IMR-90 (cell line): ENCODE measurements at regions not wholly inside any gene's neighbourhood (a gene's known extent, or its start where the extent isn't known, plus 50 kb on each side); places are given as distances from the start of the nearest gene placed in this dataset.

ENCODE experiments used
- ATAC-seq: fragments of 200-7000 bp; cut with Tn5 transposase; 2 replicates; pipeline ENCODE4 v1.9.1; 2020; ENCODE audit warnings: low read depth, mild to moderate bottlenecking, moderate library complexity
- BruUV-seq: library from RNA; stranded (reverse); fragments of 400-500 nt; replicated peaks from 2 replicates; lab custom pipeline; 2021; lab: Mats Ljungman, UMichigan
- CTCF ChIA-PET: fragments of 300-600 bp; formaldehyde crosslinking; extraction: SDS; loops from one replicate; lab custom pipeline; 2021; ENCODE audit warnings: antibody characterized with exemption; lab: Yijun Ruan, JAX
- POLR2A ChIA-PET: fragments of 300-600 bp; sonication (Branson Sonifier 250); formaldehyde crosslinking; loops from one replicate; lab custom pipeline; 2022; ENCODE audit warnings: antibody characterized with exemption; ENCODE audit not compliant: unreplicated experiment; lab: Charles Lee
- DNase-seq: peaks from one replicate; pipeline ENCODE4 v3.0.0; 2013
- H2AFZ ChIP-seq: replicated peaks from 2 replicates; pipeline ENCODE3; 2013; ENCODE audit warnings: low read length, mild to moderate bottlenecking; ENCODE audit not compliant: poor library complexity
- H2AK5ac ChIP-seq: 2 replicates; pipeline ENCODE4 v1.6.1; 2013; ENCODE audit warnings: low read depth, low read length, inconsistent platforms
- H2AK9ac ChIP-seq: replicated peaks from 2 replicates; pipeline ENCODE3; 2013; ENCODE audit warnings: mild to moderate bottlenecking, low read depth, low read length, moderate library complexity; ENCODE audit not compliant: poor library complexity
- H2BK120ac ChIP-seq: 2 replicates; pipeline ENCODE4 v1.6.1; 2013; ENCODE audit warnings: low read depth, low read length, inconsistent platforms
- H2BK15ac ChIP-seq: 3 replicates; pipeline ENCODE4 v1.6.1; 2013; ENCODE audit warnings: low read depth, low read length, inconsistent platforms
- H2BK20ac ChIP-seq: 2 replicates; pipeline ENCODE4 v1.6.1; 2013; ENCODE audit warnings: low read depth, mild to moderate bottlenecking, inconsistent platforms, low read length, moderate library complexity
- H2BK5ac ChIP-seq: 2 replicates; pipeline ENCODE4 v1.6.1; 2013; ENCODE audit warnings: mild to moderate bottlenecking, low read depth, low read length, inconsistent platforms; ENCODE audit not compliant: poor library complexity, severe bottlenecking
- H3K14ac ChIP-seq: replicated peaks from 2 replicates; pipeline ENCODE4 v1.6.1; 2013; ENCODE audit warnings: low read depth, low read length, inconsistent platforms
- H3K18ac ChIP-seq: 2 replicates; pipeline ENCODE4 v1.6.1; 2013; ENCODE audit warnings: low read depth, low read length, control low read depth
- H3K23ac ChIP-seq: 2 replicates; pipeline ENCODE4 v1.6.1; 2013; ENCODE audit warnings: low read depth, low read length, inconsistent platforms
- H3K27ac ChIP-seq: 2 replicates; pipeline ENCODE4 v1.5.1; 2013; ENCODE audit warnings: mild to moderate bottlenecking, control low read depth, low read length; ENCODE audit not compliant: insufficient read depth
- H3K27me3 ChIP-seq: 2 replicates; pipeline ENCODE4 v1.6.1; 2013; ENCODE audit warnings: low read length; ENCODE audit not compliant: control insufficient read depth, insufficient read depth
- H3K36me3 ChIP-seq: 2 replicates; pipeline ENCODE4 v1.6.1; 2013; ENCODE audit warnings: low read length, mixed read lengths; ENCODE audit not compliant: control insufficient read depth, insufficient read depth
- H3K4ac ChIP-seq: 2 replicates; pipeline ENCODE4 v1.6.1; 2013; ENCODE audit warnings: low read depth, low read length, inconsistent platforms
- H3K4me1 ChIP-seq: 2 replicates; pipeline ENCODE4 v1.6.1; 2013; ENCODE audit warnings: low read length, mixed read lengths; ENCODE audit not compliant: control insufficient read depth, insufficient read depth
- H3K4me2 ChIP-seq: 2 replicates; pipeline ENCODE4 v1.6.1; 2013; ENCODE audit warnings: low read depth, mild to moderate bottlenecking, control low read depth, low read length, moderate library complexity
- H3K4me3 ChIP-seq: 2 replicates; pipeline ENCODE4 v1.5.1; 2013; ENCODE audit warnings: low read depth, mild to moderate bottlenecking, control low read depth, low read length, moderate library complexity; ENCODE audit not compliant: insufficient read depth
- H3K56ac ChIP-seq: 2 replicates; pipeline ENCODE4 v1.6.1; 2013; ENCODE audit warnings: low read length, inconsistent platforms; ENCODE audit not compliant: insufficient read depth; ENCODE audit errors: extremely low read depth
- H3K79me1 ChIP-seq, 2 experiments: 2 replicates each; pipeline ENCODE4 v1.6.1; 2013; ENCODE audit warnings: low read length in 2 of 2, inconsistent platforms in 1 of 2, low read depth in 1 of 2
- H3K9ac ChIP-seq: 2 replicates; pipeline ENCODE4 v1.6.1; 2013; ENCODE audit warnings: low read depth, low read length, control low read depth
- H3K9me1 ChIP-seq: 2 replicates; pipeline ENCODE4 v1.6.1; 2013; ENCODE audit warnings: low read length, inconsistent platforms; ENCODE audit not compliant: insufficient read depth
- H3K9me3 ChIP-seq: 2 replicates; pipeline ENCODE4 v1.6.1; 2013; ENCODE audit warnings: low read length; ENCODE audit not compliant: control insufficient read depth, insufficient read depth
- H4K20me1 ChIP-seq: 2 replicates; pipeline ENCODE4 v1.6.1; 2013; ENCODE audit warnings: low read length, inconsistent platforms; ENCODE audit not compliant: insufficient read depth
- H4K5ac ChIP-seq: 2 replicates; pipeline ENCODE4 v1.6.1; 2013; ENCODE audit warnings: mild to moderate bottlenecking, low read depth, low read length, control low read depth
- H4K8ac ChIP-seq, 2 experiments: 2 replicates each; pipeline ENCODE4 v1.6.1; 2013; ENCODE audit warnings: low read depth in 2 of 2, low read length in 2 of 2, control low read depth in 1 of 2, inconsistent platforms in 1 of 2
- H4K91ac ChIP-seq: 2 replicates; pipeline ENCODE4 v1.6.1; 2013; ENCODE audit warnings: low read depth, low read length, inconsistent platforms; ENCODE audit not compliant: insufficient read depth
- CEBPB ChIP-seq: IDR thresholded peaks from 2 replicates; pipeline ENCODE4 v1.6.1; 2012; ENCODE audit warnings: low read depth, low read length, improper control_type of control experiment
- CHD1 ChIP-seq: IDR thresholded peaks from 2 replicates; pipeline ENCODE4 v1.6.1; 2012; ENCODE audit warnings: low read depth, low read length, improper control_type of control experiment
- CTCF ChIP-seq: conservative IDR thresholded peaks from 2 replicates; pipeline ENCODE4 v1.5.1; 2012; ENCODE audit warnings: mild to moderate bottlenecking, low read depth, low read length, improper control_type of control experiment
- ELK1 ChIP-seq: fragments of 150-350 bp; IDR thresholded peaks from 2 replicates; pipeline ENCODE4 v1.6.1; 2016; ENCODE audit warnings: low read depth, mild to moderate bottlenecking, low read length, moderate library complexity, borderline replicate concordance
- FOS ChIP-seq: fragments of 150-350 bp; IDR thresholded peaks from 2 replicates; pipeline ENCODE4 v1.6.1; 2016; ENCODE audit warnings: low read depth, low read length
- MAFK ChIP-seq: IDR thresholded peaks from 2 replicates; pipeline ENCODE4 v1.6.1; 2012; ENCODE audit warnings: low read depth, low read length, improper control_type of control experiment
- MAZ ChIP-seq: IDR thresholded peaks from 2 replicates; pipeline ENCODE4 v1.6.1; 2012; ENCODE audit warnings: low read depth, mild to moderate bottlenecking, low read length, improper control_type of control experiment, moderate library complexity, borderline replicate concordance
- MXI1 ChIP-seq: IDR thresholded peaks from 2 replicates; pipeline ENCODE4 v1.6.1; 2012; ENCODE audit warnings: low read depth, mild to moderate bottlenecking, low read length, moderate library complexity, borderline replicate concordance
- NFE2L2 ChIP-seq: fragments of 150-350 bp; IDR thresholded peaks from 2 replicates; pipeline ENCODE4 v1.6.1; 2016; ENCODE audit warnings: low read depth, mild to moderate bottlenecking, low read length
- POLR2A ChIP-seq: IDR thresholded peaks from 2 replicates; pipeline ENCODE4 v1.6.1; 2012; ENCODE audit warnings: mild to moderate bottlenecking, low read depth, low read length
- RAD21 ChIP-seq: IDR thresholded peaks from 2 replicates; pipeline ENCODE4 v1.6.1; 2012; ENCODE audit warnings: low read length, improper control_type of control experiment
- RCOR1 ChIP-seq: IDR thresholded peaks from 2 replicates; pipeline ENCODE4 v1.6.1; 2012; ENCODE audit warnings: mild to moderate bottlenecking, low read length, improper control_type of control experiment; ENCODE audit not compliant: insufficient replicate concordance
- RFX5 ChIP-seq: IDR thresholded peaks from 2 replicates; pipeline ENCODE4 v1.8.0; 2012; ENCODE audit warnings: low read depth, mild to moderate bottlenecking, low read length, moderate library complexity
- SMC3 ChIP-seq: fragments of 150-350 bp; IDR thresholded peaks from 2 replicates; pipeline ENCODE4 v1.6.1; 2016; ENCODE audit warnings: low read depth, mild to moderate bottlenecking, antibody characterized with exemption, low read length, moderate library complexity
- USF2 ChIP-seq: fragments of 150-350 bp; IDR thresholded peaks from 2 replicates; pipeline ENCODE4 v1.6.1; 2017; ENCODE audit warnings: mild to moderate bottlenecking, antibody characterized with exemption, low read length, low read depth
- WGBS, 2 experiments: methylation state at CpG; one replicate each; pipeline versions ENCODE4 v1.1.5 to v1.1.7; 2013; ENCODE audit warnings: missing lambda C conversion rate in 2 of 2; ENCODE audit not compliant: insufficient read length in 1 of 2; ENCODE audit errors: extremely low coverage in 2 of 2; 5-methylcytosine and 5-hydroxymethylcytosine counted together
- dilution Hi-C: fragments of 300-500 bp; cut with HindIII; formaldehyde crosslinking; loops from one replicate; pipeline ENCODE4 v1.14.3; 2018; ENCODE audit warnings: low sequenced_read_pairs; ENCODE audit not compliant: unreplicated experiment
- in situ Hi-C: fragments of 300-500 bp; cut with MboI; formaldehyde crosslinking; loops from 3 replicates; pipeline ENCODE4 v1.14.3; 2019; ENCODE audit warnings: low sequenced_read_pairs, inconsistent platforms, mixed read lengths
- intact Hi-C: fragments of 100-400 bp; cut with micrococcal nuclease; formaldehyde crosslinking; loops from 2 replicates; pipeline ENCODE4 v1.10.0; 2022

- Histone ChIP-seq H4K91ac (no peak overlapping the region), H4K5ac (no peak overlapping the region), H2BK120ac (no peak overlapping the region), H3K9me3 (peaks cover 4% of the 10 kb centered on the region; the same call in 1 of the 2 replicates), H2AK5ac (no peak overlapping the region), H3K9ac (no peak overlapping the region), H3K4ac (no peak overlapping the region), H3K27ac (no peak overlapping the region), H3K27me3 (no peaks in the 10 kb centered on the region), H3K23ac (no peak overlapping the region), H4K20me1 (no peaks in the 10 kb centered on the region), H2BK15ac (no peak overlapping the region), H2AFZ (no peak overlapping the region), H2AK9ac (no peak overlapping the region), H3K9me1 (no peaks in the 10 kb centered on the region), H3K4me2 (no peak overlapping the region), H2BK20ac (no peak overlapping the region), H3K18ac (no peak overlapping the region), H3K36me3 (no peaks in the 10 kb centered on the region), H3K4me1 (no peaks in the 10 kb centered on the region), H3K56ac (no peak overlapping the region), H4K8ac (no peak overlapping the region), H3K79me1 (no peaks in the 10 kb centered on the region), H2BK5ac (no peak overlapping the region), H3K4me3 (no peak overlapping the region), H3K14ac (no peak overlapping the region)
- DNase-seq (no peak), ATAC-seq (no peak)
- dilution Hi-C loops (no loop called here), in situ Hi-C loops (no loop called here), intact Hi-C loops (no loop called here)
- WGBS, 2 experiments = 69% methylated on average over 4 of the region's 6 CpGs; no CpG with 5 or more reads in 1 of the 2 experiments
- POLR2A ChIA-PET = no interaction called here
- BruUV-seq = no TSS peak
- TF ChIP-seq RCOR1 (no peak), NFE2L2 (no peak), CHD1 (no peak), ELK1 (no peak), MXI1 (no peak), CTCF (no peak), CEBPB (no peak), RAD21 (no peak), SMC3 (no peak), MAFK (no peak), MAZ (no peak), RFX5 (no peak), POLR2A (no peak), FOS (no peak), USF2 (no peak)
- CTCF ChIA-PET = no interaction called here
These were observed 1602.0 kb upstream of the LRRTM3 start for GRCh38 chr10:65323802-65324201.
